CD4-positive, alpha-beta T cell treated with Interleukin-1 beta for 1 hour (primary cell): ENCODE measurements at regions not wholly inside any gene's neighbourhood (a gene's known extent, or its start where the extent isn't known, plus 50 kb on each side); places are given as distances from the start of the nearest gene placed in this dataset.

Source experiments
- DNase-seq, 2 donors: peaks; one replicate each; pipeline ENCODE4 v3.0.0-alpha.2; 2020 to 2022

GRCh38 chr7:16212610-16213009 lies 208.7 kb downstream of the CRPPA start:
- DNase-seq, result no peak

- DNase-seq, result no peak
These were observed 209.3 kb downstream of the CRPPA start for GRCh38 chr7:16212032-16212431.

GRCh38 chr7:16211402-16211925 lies 209.9 kb downstream of the CRPPA start:
- no peak for DNase-seq

GRCh38 chr7:16210171-16210570 lies 211.2 kb downstream of the CRPPA start:
- DNase-seq, result no peak

- no peak for DNase-seq
These were observed 214.0 kb downstream of the CRPPA start for GRCh38 chr7:16207321-16207720.

GRCh38 chr7:16205466-16205865 lies 215.9 kb downstream of the CRPPA start:
- no peak for DNase-seq

- DNase-seq, result no peak
These were observed 216.4 kb downstream of the CRPPA start for GRCh38 chr7:16204953-16205352.

- DNase-seq, result no peak
These were observed 218.3 kb downstream of the CRPPA start for GRCh38 chr7:16203065-16203464.

- no peak for DNase-seq
These were observed 219.0 kb downstream of the CRPPA start for GRCh38 chr7:16202303-16202702.

- DNase-seq, result no peak
These were observed 220.7 kb downstream of the CRPPA start for GRCh38 chr7:16200591-16200990.

- no peak for DNase-seq
These were observed 227.7 kb downstream of the CRPPA start for GRCh38 chr7:16193631-16194030.

GRCh38 chr7:16189026-16189715 lies 232.2 kb downstream of the CRPPA start:
- no peak for DNase-seq

- no peak for DNase-seq
These were observed 234.2 kb downstream of the CRPPA start for GRCh38 chr7:16187131-16187530.

GRCh38 chr7:16178585-16178984 lies 242.8 kb downstream of the CRPPA start:
- DNase-seq, result no peak

- no peak for DNase-seq
These were observed 243.2 kb downstream of the CRPPA start for GRCh38 chr7:16178092-16178491.

GRCh38 chr7:16174253-16174652 lies 247.1 kb downstream of the CRPPA start:
- no peak for DNase-seq

- no peak for DNase-seq
These were observed 249.0 kb downstream of the CRPPA start for GRCh38 chr7:16172366-16172765.

- no peak for DNase-seq
These were observed 249.4 kb downstream of the CRPPA start for GRCh38 chr7:16171928-16172327.

- no peak for DNase-seq
These were observed 250.7 kb downstream of the CRPPA start for GRCh38 chr7:16170671-16171070.

GRCh38 chr7:16169537-16169936 lies 251.8 kb downstream of the CRPPA start:
- DNase-seq, result no peak

- DNase-seq, result no peak
These were observed 253.8 kb downstream of the CRPPA start for GRCh38 chr7:16167526-16167925.

- no peak for DNase-seq
These were observed 277.0 kb downstream of the CRPPA start for GRCh38 chr7:16144361-16144760.

- no peak for DNase-seq
These were observed 283.4 kb downstream of the CRPPA start for GRCh38 chr7:16137944-16138343.

- no peak for DNase-seq
These were observed 284.4 kb downstream of the CRPPA start for GRCh38 chr7:16136896-16137295.

GRCh38 chr7:16135658-16136057 lies 285.7 kb downstream of the CRPPA start:
- no peak for DNase-seq
